K562 (cell line): ENCODE measurements at regions not wholly inside any gene's neighbourhood (a gene's known extent, or its start where the extent isn't known, plus 50 kb on each side); places are given as distances from the start of the nearest gene placed in this dataset.

ENCODE experiments used
- ATAC-seq: fragments of 200-7000 bp; cut with Tn5 transposase; 3 replicates; pipeline ENCODE4 v1.9.1; 2020; ENCODE audit warnings: moderate library complexity
- BruUV-seq: library from RNA; stranded (reverse); fragments of 400-500 nt; replicated peaks from 2 replicates; lab custom pipeline; 2021; lab: Mats Ljungman, UMichigan
- CTCF ChIA-PET: fragments of 300-600 bp; formaldehyde crosslinking; extraction: SDS; loops from one replicate; lab custom pipeline; 2021; ENCODE audit warnings: low intra/inter-chr PET ratio; lab: Yijun Ruan, JAX
- POLR2A ChIA-PET: fragments of 300-600, 350-650 bp; sonication (Branson Sonifier 250); formaldehyde crosslinking; extraction: SDS; loops from one replicate; lab custom pipeline; 2021; ENCODE audit warnings: antibody characterized with exemption, inconsistent platforms; lab: Yijun Ruan, JAX
- DNase-seq, 4 experiments: peaks; one replicate each; pipeline versions ENCODE4 v3.0.0 to v3.0.0-alpha.2; 2011 to 2018; ENCODE audit warnings: low spot score in 3 of 4, mixed read lengths in 3 of 4; ENCODE audit errors: extremely low read depth in 1 of 4
- FAIRE-seq: peaks from 2 replicates; lab custom pipeline; 2011; peaks lifted over from hg19 to GRCh38; lab: Jason Lieb, UNC
- H2AFZ ChIP-seq: 2 replicates; pipeline ENCODE4 v1.6.0; 2011; ENCODE audit warnings: low read depth, low read length, control low read depth, inconsistent platforms
- H3K27ac ChIP-seq: fragments of 200-600 bp; 3 replicates; pipeline ENCODE4 v1.8.0; 2011; ENCODE audit warnings: low read depth, mild to moderate bottlenecking, control low read depth, inconsistent platforms, low read length, moderate library complexity, mixed read lengths; ENCODE audit errors: extremely low read depth
- H3K27me3 ChIP-seq, 2 experiments: fragments of 300-600 bp in 1 of 2; 2 replicates in 1 of 2; 3 replicates in 1 of 2; pipeline versions ENCODE4 v1.6.0 to v1.8.0; 2011; ENCODE audit warnings: inconsistent platforms in 2 of 2, low read length in 2 of 2, mild to moderate bottlenecking in 1 of 2, mixed read lengths in 1 of 2, moderate library complexity in 1 of 2; ENCODE audit not compliant: control insufficient read depth in 2 of 2, insufficient read depth in 2 of 2
- H3K36me3 ChIP-seq: fragments of 300-600 bp; 3 replicates; pipeline ENCODE4 v1.8.0; 2011; ENCODE audit warnings: mild to moderate bottlenecking, low read length, inconsistent platforms; ENCODE audit not compliant: control insufficient read depth, insufficient read depth
- H3K4me1 ChIP-seq, 2 experiments: fragments of 200-600 bp in 1 of 2; replicated peaks in 1 of 2; 2 replicates in 1 of 2; 3 replicates in 1 of 2; pipeline versions ENCODE4 v1.5.1 to v1.8.0; 2011; ENCODE audit warnings: inconsistent platforms in 2 of 2, low read length in 2 of 2, mild to moderate bottlenecking in 1 of 2, mixed read lengths in 1 of 2, moderate library complexity in 1 of 2; ENCODE audit not compliant: control insufficient read depth in 2 of 2, insufficient read depth in 2 of 2
- H3K4me2 ChIP-seq: 2 replicates; pipeline ENCODE4 v1.6.1; 2011; ENCODE audit warnings: low read length, control low read depth, inconsistent platforms, mixed read lengths; ENCODE audit not compliant: insufficient read depth
- H3K4me3 ChIP-seq: fragments of 200-600 bp; sonication (generic), shearing (Covaris generic); 2 replicates; pipeline ENCODE4 v1.5.1; 2016; ENCODE audit warnings: control low read depth, inconsistent platforms
- H3K79me2 ChIP-seq: fragments of 200-600 bp; 3 replicates; pipeline ENCODE4 v1.8.0; 2011; ENCODE audit warnings: low read length, inconsistent platforms; ENCODE audit not compliant: control insufficient read depth, insufficient read depth
- H3K9ac ChIP-seq, 2 experiments: 2 replicates each; pipeline versions ENCODE4 v1.6.0 to v1.6.1; 2011; ENCODE audit warnings: low read depth in 2 of 2, low read length in 2 of 2, control low read depth in 1 of 2, inconsistent platforms in 1 of 2, mild to moderate bottlenecking in 1 of 2, mixed read lengths in 1 of 2; ENCODE audit not compliant: insufficient read depth in 1 of 2
- H3K9me1 ChIP-seq: one replicate; pipeline ENCODE4 v1.6.0; 2011; ENCODE audit warnings: inconsistent platforms, mild to moderate bottlenecking, low read length, moderate library complexity; ENCODE audit not compliant: control insufficient read depth, insufficient read depth
- H3K9me3 ChIP-seq: replicated peaks from 2 replicates; pipeline ENCODE4 v1.5.1; 2011; ENCODE audit warnings: low read depth, low read length, inconsistent platforms; ENCODE audit not compliant: control insufficient read depth, insufficient read depth
- H4K20me1 ChIP-seq: replicated peaks from 2 replicates; pipeline ENCODE4 v1.6.1; 2011; ENCODE audit warnings: low read length, inconsistent platforms, mixed read lengths; ENCODE audit not compliant: control insufficient read depth, insufficient read depth
- BCL6 ChIP-seq: fragments of 250-450 bp; sonication (Bioruptor Pico); IDR thresholded peaks from 2 replicates; pipeline ENCODE4 v1.4.0; 2020
- GMEB1 ChIP-seq: fragments of 250-450 bp; sonication (Bioruptor Pico); IDR thresholded peaks from 2 replicates; pipeline ENCODE4 v1.4.0; 2020; ENCODE audit warnings: mild to moderate bottlenecking
- HES1 ChIP-seq: fragments of 450-650 bp; IDR thresholded peaks from 2 replicates; pipeline ENCODE4 v1.6.1; 2016; ENCODE audit warnings: low read depth, mild to moderate bottlenecking, moderate library complexity
- HMG20A ChIP-seq: fragments of 450-650 bp; formaldehyde crosslinking; conservative IDR thresholded peaks from 2 replicates; pipeline ENCODE4 v1.4.0; 2020; ENCODE audit warnings: mild to moderate bottlenecking, mixed read lengths
- HOXB6 ChIP-seq: fragments of 250-450 bp; sonication (Bioruptor Pico); IDR thresholded peaks from 2 replicates; pipeline ENCODE4 v1.5.1; 2022; ENCODE audit warnings: mild to moderate bottlenecking, borderline replicate concordance
- NCOA1 ChIP-seq: fragments of 450-650 bp; IDR thresholded peaks from 2 replicates; pipeline ENCODE4 v1.6.1; 2016; ENCODE audit warnings: low read depth
- TFAP4 ChIP-seq: sonication (generic); formaldehyde crosslinking; IDR thresholded peaks from 2 replicates; pipeline ENCODE4 v1.8.0; 2022; ENCODE audit warnings: missing genetic modification reagents, mild to moderate bottlenecking, moderate library complexity, borderline replicate concordance
- ZBTB34 ChIP-seq: fragments of 250-450 bp; sonication (Bioruptor Pico); IDR thresholded peaks from 2 replicates; pipeline ENCODE4 v1.8.0; 2021; ENCODE audit warnings: mild to moderate bottlenecking, moderate library complexity
- WGBS: fragments of 100-300 bp; shearing (Covaris generic); methylation state at CpG from one replicate; pipeline ENCODE4 v1.1.6; 2016; ENCODE audit warnings: low coverage, mixed read lengths; ENCODE audit not compliant: insufficient coverage; ENCODE audit errors: missing lambda C conversion rate; 5-methylcytosine and 5-hydroxymethylcytosine counted together
- in situ Hi-C: fragments of 300-500 bp; cut with MboI; formaldehyde crosslinking; loops from 4 replicates; pipeline ENCODE4 v1.15.0; 2018; ENCODE audit warnings: inconsistent platforms, mixed read lengths
- intact Hi-C: fragments of 100-400 bp; cut with micrococcal nuclease; formaldehyde crosslinking; loops from 2 replicates; pipeline ENCODE4 v1.14.2; 2022
- TF ChIP-seq, protein P1 (sequence below): fragments of 450-650 bp; formaldehyde crosslinking; IDR thresholded peaks from 2 replicates; pipeline ENCODE4 v1.4.0; 2020; ENCODE audit warnings: mild to moderate bottlenecking
- TF ChIP-seq, protein P2 (sequence below): sonication (generic); formaldehyde crosslinking; IDR thresholded peaks from 2 replicates; pipeline ENCODE4 v1.8.1; 2023; ENCODE audit warnings: mild to moderate bottlenecking, missing genetic modification reagents
- TF ChIP-seq, protein P3 (sequence below): fragments of 250-450 bp; sonication (Bioruptor Pico); IDR thresholded peaks from 2 replicates; pipeline ENCODE4 v1.4.0; 2020; ENCODE audit warnings: mild to moderate bottlenecking, moderate library complexity, borderline replicate concordance

DNA sequence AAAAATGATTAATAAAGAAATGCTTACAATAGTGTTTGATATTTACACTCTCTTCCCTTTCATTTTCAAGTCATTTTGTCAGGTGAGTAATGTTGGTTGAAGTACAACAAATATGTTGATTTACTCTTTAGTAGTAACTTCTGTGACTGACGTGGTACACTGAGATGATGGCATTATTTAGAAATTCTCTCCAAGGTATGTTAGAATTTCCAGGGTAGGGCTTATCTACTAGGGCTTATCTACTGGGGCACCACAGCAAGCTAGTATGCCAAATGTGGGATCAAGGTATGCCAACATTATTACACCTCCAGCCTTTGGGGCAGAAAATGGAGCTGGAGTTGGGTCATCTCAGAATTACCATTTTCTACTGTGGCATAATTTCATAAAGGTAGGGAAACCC is 157.4 kb upstream of the AGTR1 start:
- Histone ChIP-seq H3K9me3 (no peaks in the 10 kb centered on the region), H3K27ac (no peak overlapping the region), H3K4me1 (no peaks in the 10 kb centered on the region), H3K79me2 (no peaks in the 10 kb centered on the region), H3K4me3 (no peak overlapping the region), H3K27me3 (no peaks in the 10 kb centered on the region), H3K4me2 (no peak overlapping the region), H3K36me3 (no peaks in the 10 kb centered on the region), H3K9ac (no peak overlapping the region), H2AFZ (no peak overlapping the region), H4K20me1 (no peaks in the 10 kb centered on the region), H3K9me1 (no peaks in the 10 kb centered on the region)
- WGBS, result 0% methylated on average over 1 of the region's 1 CpG
- in situ Hi-C loops, result no loop called here
- ChIA-PET CTCF (no interaction called here), POLR2A (no interaction called here)
- intact Hi-C loops, result no loop called here
- no peak for FAIRE-seq
- no peak for ATAC-seq
- no TSS peak for BruUV-seq
- DNase-seq, result no peak
- TF ChIP-seq GMEB1 (CRISPR knock-in tag) (no peak), HOXB6 (no peak), HES1 (no peak), ZBTB34 (CRISPR knock-in tag) (no peak), NCOA1 (no peak), BCL6 (CRISPR knock-in tag) (no peak), TFAP4 (CRISPR knock-in tag) (no peak), HMG20A (no peak)
- TF ChIP-seq, protein P1, sequence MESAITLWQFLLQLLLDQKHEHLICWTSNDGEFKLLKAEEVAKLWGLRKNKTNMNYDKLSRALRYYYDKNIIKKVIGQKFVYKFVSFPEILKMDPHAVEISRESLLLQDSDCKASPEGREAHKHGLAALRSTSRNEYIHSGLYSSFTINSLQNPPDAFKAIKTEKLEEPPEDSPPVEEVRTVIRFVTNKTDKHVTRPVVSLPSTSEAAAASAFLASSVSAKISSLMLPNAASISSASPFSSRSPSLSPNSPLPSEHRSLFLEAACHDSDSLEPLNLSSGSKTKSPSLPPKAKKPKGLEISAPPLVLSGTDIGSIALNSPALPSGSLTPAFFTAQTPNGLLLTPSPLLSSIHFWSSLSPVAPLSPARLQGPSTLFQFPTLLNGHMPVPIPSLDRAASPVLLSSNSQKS (CRISPR knock-in tag), result no peak
- TF ChIP-seq, protein P2, sequence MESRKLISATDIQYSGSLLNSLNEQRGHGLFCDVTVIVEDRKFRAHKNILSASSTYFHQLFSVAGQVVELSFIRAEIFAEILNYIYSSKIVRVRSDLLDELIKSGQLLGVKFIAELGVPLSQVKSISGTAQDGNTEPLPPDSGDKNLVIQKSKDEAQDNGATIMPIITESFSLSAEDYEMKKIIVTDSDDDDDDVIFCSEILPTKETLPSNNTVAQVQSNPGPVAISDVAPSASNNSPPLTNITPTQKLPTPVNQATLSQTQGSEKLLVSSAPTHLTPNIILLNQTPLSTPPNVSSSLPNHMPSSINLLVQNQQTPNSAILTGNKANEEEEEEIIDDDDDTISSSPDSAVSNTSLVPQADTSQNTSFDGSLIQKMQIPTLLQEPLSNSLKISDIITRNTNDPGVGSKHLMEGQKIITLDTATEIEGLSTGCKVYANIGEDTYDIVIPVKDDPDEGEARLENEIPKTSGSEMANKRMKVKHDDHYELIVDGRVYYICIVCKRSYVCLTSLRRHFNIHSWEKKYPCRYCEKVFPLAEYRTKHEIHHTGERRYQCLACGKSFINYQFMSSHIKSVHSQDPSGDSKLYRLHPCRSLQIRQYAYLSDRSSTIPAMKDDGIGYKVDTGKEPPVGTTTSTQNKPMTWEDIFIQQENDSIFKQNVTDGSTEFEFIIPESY (CRISPR knock-in tag), result no peak
- TF ChIP-seq, protein P3, sequence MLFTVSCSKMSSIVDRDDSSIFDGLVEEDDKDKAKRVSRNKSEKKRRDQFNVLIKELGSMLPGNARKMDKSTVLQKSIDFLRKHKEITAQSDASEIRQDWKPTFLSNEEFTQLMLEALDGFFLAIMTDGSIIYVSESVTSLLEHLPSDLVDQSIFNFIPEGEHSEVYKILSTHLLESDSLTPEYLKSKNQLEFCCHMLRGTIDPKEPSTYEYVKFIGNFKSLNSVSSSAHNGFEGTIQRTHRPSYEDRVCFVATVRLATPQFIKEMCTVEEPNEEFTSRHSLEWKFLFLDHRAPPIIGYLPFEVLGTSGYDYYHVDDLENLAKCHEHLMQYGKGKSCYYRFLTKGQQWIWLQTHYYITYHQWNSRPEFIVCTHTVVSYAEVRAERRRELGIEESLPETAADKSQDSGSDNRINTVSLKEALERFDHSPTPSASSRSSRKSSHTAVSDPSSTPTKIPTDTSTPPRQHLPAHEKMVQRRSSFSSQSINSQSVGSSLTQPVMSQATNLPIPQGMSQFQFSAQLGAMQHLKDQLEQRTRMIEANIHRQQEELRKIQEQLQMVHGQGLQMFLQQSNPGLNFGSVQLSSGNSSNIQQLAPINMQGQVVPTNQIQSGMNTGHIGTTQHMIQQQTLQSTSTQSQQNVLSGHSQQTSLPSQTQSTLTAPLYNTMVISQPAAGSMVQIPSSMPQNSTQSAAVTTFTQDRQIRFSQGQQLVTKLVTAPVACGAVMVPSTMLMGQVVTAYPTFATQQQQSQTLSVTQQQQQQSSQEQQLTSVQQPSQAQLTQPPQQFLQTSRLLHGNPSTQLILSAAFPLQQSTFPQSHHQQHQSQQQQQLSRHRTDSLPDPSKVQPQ (CRISPR knock-in tag), result no peak
